DMS79 (cell line): ENCODE measurements at regions not wholly inside any gene's neighbourhood (a gene's known extent, or its start where the extent isn't known, plus 50 kb on each side); places are given as distances from the start of the nearest gene placed in this dataset.
"Not testable (repeated sequence)": the region's sequence is repeated elsewhere in the genome, so short reads cannot be mapped to it uniquely, and the experiment has no call there.

Source experiments
- DNase-seq: peaks from one replicate; lab custom pipeline; 2025; lab: John Stamatoyannopoulos, UW

DNA sequence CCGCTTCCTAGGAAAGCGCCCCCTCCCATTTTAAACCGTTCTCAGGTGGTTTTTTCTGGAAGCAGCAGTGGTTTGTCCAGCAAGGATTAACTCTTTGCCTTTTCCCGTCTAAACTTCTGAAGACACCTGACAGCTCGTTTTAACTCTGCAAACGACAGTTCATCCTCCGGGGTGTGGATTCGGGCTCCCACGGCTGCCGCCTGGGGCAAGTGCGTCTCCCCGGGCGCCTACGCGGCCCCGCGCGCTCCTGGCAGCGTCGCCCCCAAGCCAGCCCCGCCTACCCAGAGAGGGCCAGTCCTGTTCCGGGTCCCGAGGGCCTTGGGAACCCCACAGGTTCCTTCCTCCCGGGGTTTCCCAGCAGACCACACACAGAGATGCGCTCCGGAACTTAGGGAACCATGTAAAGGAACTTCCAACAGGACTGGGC is 54.4 kb downstream of the PRR18 start:
- no peak for DNase-seq

DNA sequence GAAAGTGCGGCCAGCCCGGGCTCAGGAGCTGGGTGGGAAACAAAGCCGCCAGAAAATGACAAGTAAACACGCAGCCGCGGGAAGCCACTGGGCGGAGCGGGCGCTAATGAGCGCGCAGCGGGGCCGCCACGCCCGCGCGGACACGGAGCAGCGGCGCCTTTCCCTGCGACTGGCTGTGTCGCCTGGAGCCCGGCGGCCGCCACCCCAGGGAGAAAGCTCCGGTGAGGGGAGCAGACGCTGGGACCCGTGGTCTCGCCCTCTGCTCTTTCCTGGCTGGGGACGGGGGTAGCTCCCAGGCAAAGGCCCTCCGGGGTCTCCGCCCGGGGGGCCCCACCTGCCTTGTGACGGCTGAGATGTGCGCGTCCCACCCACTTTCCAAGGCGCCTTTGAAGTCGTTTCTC is 54.9 kb downstream of the PRR18 start:
- DNase-seq, result no peak

DNA sequence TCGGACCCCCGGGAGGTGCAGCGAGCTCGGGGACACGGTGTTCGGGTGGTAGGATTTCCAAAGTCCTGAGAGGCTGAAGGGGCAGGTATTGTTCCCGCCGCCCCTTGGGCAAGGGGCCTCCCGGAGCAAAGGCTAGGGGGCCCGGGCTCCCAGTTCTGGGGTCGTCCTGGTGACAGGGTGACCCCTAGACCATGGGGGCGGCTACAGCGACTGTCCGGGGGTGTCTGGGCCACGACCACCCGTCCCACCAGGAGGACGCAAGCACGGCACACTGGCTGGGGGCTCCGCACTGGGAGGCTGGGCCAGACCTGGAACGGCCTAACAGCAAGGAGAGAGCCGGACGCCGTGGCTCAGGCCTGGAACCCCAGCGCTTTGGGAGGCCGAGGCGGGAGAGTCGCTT is 55.6 kb downstream of the PRR18 start:
- no peak for DNase-seq

DNA sequence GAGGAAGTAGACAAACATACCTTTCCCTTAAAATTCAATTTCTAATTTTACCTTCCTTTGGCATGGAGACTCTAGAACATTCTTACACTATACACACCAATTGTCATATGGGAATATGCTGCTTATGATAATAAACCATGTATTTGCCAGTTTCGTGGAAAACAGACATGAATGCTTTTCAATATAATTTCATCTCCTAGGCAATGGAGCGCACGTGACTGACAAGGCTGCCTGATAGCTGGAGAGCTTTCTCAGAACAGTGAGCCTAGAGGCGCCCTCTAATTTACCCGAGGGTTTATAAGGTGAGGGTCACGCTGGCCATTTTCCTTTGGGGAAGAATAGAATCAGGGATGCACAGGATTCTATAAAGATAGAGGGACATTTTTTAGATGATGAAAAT is 56.5 kb downstream of the PRR18 start:
- DNase-seq, result no peak

DNA sequence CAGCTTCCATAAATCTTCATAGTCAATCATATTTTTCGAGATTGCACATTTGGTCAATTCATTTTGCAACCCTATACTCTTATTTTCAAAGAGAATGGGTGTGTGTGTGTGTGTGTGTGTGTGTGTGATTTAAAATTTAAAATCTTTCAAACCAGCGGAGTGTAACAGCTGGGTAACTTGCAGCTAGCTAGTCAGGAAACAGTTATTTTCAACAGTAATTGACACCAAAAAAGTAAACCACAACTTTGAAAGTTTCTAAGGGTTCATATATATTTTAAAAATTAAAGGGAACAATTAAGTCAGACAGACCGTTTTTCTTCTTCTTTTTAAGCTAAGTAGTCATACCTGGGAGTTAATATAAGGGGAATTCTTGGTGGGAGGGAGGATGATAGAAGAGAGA is 57.0 kb downstream of the PRR18 start:
- no peak for DNase-seq

DNA sequence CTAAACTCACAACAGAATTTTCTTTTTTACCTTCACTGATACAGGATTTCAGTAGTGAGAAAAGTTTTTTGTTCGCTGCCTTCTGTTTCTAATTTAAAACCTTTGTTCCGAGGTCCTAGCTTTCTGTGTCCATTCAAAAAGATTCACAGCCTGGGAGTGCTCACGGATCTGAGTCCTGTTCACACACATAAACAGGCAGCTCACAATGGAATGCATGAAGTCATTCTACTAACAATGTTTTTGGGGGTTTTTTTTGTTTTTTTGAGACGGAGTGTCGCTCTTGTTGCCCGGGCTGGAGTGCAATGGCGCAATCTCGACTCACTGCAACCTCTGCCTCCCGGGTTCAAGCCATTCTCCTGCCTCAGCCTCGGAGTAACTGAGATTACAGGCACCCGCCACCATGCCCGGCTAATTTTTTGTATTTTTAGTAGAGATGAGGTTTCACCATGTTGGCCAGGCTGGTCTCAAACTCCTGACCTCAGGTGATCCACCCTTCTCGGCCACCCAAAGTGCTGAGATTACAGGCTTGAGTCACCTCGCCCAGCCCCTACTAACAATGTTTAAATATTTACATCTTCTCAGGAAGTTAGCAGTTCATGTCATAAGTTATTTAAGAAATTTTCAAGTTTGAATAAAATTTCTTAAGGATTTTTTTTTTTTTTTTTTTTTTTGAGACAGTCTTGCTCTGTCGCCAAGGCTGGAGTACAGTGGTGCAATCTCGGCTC is 59.0 kb downstream of the PRR18 start:
- DNase-seq, result not testable (repeated sequence)

DNA sequence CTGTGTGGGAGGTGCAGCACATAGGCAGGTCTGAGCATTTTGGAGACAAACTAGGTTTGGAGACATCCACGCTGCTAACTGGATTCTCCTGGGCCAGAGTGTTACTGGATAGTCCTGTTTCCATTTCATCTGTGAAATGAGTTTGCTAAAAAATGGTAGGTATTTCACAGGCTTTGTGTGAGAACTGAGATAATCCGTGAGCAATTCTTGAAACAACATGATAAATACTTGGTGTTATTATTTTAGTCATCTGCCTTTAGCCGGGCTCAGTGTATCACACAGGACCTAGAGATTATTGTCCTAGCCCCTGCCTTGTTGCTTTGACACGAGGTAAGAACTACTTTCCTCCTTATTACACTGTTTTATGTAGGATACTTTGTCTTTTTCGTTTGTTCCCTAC is 63.0 kb downstream of the PRR18 start:
- no peak for DNase-seq

DNA sequence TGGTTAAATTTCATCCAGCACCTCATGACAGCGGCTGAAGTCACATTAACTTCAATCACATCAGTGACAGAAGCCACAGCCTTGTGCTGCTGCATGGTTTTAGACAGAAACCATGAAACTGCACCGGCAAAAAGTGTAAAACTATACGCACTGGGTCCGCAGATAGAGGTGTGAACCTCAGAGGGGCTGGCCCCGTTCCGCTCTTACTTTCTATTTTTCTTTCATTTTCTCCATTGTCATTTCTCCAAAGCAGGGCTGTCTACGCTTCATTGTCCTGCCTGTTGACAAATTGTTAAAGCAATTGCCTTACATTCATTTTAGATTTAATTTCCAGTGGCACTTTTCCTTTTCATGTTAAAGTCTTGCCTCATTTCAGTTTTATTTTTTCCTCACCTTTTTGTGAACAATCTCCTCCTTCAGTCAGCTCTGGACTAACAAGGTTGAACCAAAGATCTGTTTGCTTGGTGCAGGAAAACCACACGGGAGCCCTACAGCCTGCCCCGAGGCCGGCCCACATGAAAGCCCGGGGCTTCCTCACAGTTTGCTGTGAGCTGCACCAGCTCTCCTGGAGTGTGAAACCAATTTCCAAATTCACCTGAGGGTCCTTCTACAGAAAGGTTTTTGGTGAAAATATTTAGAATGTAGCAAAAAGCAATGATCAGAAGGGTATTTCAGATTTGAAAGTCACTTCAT is 63.7 kb downstream of the PRR18 start:
- no peak for DNase-seq

DNA sequence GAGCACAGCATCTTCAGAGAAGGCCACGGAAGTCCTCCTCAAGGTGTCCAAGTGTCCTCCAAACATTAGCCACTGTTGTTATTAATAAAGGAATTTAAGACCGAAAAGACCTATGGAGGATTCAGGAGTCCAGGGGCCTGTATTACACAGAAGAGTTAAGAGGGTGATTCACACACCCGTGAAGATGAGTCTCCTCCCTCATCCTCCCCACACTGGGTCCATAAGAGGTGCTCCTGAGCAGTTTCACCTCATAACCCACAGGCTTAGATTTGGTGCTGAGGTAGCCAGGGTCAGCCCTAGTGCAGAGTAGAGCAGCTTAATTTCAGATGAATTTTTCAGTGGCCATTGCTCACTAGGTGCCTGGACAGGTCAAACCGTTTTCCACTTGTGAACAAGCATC is 65.3 kb downstream of the PRR18 start:
- DNase-seq, result no peak

DNA sequence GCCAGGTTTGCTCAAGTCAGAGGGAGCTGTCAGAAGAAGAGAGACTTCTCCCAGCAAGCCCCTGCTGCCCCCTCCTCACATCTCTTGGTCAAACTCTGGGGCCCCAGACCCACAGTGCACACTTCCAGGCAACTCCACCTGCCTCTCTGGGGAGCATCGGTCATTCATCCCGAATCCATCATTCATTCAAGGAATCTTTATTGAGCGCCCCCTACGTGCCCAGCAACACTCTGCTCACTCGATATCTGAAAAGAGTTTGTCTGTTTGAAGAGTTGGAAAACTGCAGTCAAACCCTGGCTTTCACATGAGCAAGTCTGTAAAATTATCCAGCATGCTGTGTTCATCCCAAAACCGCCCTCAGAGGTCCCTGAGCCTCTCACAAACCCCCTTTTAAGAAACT is 66.2 kb downstream of the PRR18 start:
- no peak for DNase-seq

DNA sequence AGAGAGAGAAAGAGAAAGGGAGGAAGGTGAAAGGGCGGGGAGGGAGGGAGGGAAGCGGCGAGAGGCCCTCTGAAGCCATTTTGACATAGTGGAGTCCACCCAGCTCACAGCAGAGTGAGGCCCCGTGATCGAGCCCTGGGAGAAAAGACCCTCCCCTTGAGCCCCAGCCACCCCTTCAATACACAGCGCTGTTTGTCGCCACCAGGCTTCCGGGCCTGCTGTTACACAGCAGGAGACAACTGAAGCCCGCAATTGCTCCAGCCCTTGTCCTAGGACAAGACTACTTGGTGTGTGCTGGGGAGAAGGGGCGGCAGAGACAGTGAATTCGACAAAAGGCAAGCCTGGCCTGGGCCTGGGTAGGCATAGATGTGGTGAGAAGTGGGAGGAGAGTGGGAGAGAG is 67.3 kb downstream of the PRR18 start:
- no peak for DNase-seq

DNA sequence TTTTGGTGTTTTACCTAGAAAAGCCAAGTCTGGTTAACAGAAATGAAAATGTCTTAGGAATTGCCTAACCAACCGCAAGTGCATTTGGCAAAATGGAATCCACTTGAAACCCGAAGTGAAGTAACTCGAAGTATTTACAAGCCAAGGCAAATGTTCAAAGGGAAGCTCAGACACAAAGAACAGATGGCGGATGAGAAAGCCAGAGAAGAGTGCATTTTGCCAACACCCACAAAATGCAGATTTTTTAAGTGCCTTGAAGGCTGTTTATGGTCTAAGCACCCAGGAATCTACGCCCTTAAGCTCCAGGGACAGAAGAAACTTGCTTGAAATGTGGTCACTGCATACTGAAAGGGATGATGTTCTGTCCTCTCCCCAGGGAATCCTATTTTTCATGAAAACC is 70.0 kb upstream of the TBXT start:
- DNase-seq, result peak; percentile 6

DNA sequence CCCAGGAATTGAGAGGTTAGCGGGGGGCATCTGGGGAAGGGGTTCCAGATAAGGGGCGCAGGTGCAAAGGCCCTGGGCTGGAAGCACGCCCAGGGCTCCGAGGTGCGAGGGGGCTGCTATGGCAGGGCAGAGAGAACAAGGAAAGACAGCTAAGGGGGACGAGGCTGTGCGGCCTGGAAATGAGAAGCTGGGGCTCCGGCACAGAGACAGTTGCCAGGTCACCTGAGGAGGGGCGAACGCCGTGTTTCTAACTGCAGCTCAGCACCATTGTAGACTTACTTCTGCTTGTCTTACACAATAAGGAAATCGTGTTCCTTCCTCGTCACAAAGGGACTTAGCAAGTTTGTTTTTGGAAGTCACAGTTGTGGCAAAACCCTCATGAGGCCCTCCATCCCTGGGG is 68.9 kb upstream of the TBXT start:
- no peak for DNase-seq

DNA sequence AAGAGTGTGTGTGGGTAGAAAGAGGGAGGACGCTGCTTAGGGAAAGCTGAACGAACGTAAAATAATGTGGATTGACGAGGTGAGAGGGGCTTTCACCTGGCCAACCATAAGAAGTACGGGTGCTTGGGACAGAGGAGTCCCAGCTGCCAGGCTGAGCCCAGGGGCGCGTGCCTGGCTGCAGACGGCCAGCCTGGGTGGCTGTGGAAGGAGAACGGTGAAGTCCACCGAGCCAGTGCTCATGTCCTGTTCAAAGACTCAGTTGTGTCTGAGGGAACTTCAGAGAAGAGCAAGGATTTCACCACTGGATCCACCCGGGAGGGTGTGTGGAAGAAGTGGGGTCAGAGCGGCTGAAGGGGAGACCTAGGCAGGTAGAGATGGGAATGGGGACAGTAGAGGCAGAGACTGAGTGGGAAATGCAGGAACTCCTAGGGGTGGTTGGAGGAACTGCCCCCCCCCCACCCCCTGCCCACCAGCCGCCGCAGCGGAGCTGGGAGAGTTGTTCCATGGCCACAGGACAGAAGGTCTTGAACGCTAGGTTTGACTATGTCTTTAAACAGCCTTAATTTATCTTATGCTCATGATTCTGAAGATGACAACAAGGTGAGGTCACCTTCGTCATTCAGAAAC is 68.1 kb upstream of the TBXT start:
- no peak for DNase-seq

DNA sequence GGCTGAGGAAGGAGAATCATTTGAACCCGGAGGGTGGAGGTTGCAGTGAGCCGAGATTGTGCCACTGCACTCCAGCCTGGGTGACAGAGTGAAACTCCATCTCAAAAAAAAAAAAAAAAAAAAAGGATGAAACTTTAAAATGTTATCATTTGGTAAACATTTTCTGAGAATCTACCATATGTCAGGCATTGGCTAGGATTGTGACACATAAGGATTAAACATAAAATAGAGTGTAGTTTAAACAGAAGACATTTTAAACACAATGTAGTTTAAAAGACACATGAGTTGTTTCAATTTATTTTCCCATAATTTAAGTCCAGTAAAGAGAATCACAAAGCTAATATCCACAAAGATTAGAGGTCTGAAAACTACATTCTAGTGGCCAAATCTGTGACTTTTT is 63.5 kb upstream of the TBXT start:
- DNase-seq, result not testable (repeated sequence)

DNA sequence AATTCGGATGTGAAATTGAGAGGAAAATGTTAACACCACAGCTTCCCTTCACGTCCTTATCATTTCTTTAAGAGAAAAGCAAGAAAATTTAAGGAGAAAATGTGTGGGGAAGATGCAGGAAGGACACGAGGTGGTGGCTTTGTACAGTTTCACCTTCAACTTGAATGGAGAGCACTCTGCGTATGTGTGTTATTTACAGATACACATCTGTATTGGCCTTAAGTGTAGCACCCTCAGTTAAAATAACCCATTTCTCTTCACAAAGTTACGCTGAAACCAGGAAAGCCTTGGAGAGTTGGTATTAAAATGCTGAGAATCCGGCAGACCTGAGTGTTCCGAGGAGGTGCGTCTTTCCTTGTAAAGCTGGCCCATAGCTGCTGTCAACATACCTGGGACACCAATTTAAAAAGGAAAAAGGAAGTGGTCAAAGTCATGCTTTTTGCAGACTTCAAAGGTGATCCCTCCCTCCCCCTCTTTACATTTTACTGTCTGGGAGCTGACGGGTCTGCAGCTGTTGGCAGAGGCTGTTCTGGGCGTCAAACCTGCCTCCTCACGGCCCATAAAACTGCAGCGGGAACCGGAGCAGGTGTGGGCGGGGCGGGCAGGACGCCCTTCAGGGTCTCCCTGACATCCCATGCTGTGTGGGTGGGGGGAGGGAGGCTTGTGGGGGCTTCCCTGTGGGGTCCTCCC is 61.3 kb upstream of the TBXT start:
- no peak for DNase-seq

DNA sequence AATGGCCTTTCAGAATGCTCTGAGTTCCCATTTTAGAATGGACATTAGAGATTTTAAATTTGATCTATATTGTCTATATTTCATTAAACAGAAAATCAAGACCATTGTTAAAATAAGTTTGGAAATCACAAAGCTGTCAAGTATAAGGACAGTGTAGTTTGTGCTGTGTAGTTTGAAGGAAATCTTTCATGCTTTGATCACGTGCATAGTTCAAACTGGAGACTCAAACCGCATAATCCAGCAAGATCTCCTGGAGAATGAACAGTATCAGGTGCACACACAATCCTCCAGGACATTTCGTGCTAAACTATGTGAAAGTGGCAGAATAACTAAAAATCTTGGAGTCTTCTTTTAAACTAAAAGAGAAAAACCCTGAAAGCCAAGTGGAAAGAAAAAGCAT is 60.8 kb upstream of the TBXT start:
- DNase-seq, result no peak

DNA sequence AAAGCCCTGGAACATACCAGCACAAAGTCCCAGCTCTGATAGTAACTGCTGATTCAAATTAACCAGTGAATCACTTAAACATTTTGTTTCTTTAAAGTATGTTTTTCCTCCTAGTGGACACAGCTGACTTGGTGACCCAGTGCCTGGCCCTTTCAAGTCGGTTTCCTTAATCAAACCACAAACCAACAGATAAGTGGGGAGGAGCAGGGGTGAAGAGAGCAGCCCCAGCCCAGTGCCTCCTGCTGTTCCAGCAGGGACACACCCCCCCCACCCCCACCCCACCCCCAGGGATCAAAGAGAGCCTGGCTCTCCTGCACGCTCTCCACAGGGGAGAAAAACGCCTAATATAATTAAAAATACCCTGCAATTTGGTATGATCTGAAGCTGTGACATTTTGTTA is 55.4 kb upstream of the TBXT start:
- DNase-seq, result no peak

DNA sequence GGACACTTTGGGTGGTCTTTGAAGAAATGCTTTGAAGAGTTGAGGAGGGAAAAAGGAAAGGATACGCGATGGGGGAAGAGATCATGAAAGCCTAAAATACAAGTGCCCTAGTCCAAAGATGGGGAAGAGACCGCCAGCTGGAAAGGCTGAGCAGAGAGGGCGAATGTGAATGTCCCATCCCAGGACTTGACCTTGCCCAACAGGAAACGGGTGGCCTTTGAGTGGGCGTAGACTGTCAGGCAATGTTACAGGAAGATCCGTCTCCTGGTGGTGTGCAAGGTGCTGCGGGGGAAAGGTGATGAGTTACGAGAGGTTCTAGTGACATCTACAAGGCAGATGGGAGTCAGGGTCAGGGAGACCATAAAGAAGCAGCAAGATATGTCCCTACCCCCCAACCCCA is 55.0 kb upstream of the TBXT start:
- DNase-seq, result no peak

DNA sequence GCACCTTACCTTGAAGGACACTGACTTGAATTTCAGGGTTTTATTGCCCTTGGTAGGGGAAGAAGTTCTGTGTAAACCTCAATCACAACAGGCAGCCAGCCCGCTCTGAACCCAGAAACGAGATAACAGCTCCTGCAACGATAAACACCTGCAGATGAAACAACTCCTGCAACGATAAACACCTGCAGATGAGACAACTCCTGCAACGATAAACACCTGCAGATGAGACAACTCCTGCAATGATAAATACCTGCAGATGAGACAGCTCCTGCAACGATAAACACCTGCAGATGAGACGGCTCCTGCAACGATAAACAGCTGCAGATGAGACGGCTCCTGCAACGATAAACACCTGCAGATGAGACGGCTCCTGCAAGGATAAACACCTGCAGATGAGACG is 54.0 kb upstream of the TBXT start:
- DNase-seq, result no peak

DNA sequence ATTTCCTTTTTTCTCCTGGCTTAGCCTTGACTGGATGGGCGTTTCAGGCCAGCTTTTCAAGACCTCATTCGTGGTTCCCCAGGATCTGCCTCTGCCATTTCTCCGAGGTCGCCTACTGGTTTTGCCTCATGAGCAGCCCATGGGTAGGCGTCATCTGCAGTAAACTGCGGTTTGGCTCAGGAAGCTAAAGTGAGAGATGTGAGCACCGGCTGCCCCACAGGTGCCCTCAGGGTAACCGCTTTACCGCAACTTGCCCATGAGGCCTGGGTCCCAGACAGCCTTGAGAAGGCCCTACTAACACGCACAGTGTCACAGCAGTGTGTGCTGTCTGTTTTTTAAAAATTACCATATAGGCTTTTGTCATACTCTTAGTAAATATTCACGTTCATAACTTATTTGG is 53.4 kb upstream of the TBXT start:
- DNase-seq, result no peak
